SK-N-MC (cell line): ENCODE measurements at regions not wholly inside any gene's neighbourhood (a gene's known extent, or its start where the extent isn't known, plus 50 kb on each side); places are given as distances from the start of the nearest gene placed in this dataset.

Experiments
- EZH2 ChIP-seq: fragments of 200-600 bp; sonication (generic); IDR thresholded peaks from one replicate; pipeline ENCODE4 v1.6.1; 2017; ENCODE audit warnings: antibody characterized with exemption
- FOXP2 ChIP-seq: optimal IDR thresholded peaks from 2 replicates; pipeline ENCODE3; 2011; ENCODE audit warnings: mild to moderate bottlenecking, moderate library complexity; ENCODE audit not compliant: insufficient read depth; ENCODE audit errors: extremely low read length, control extremely low read depth
- POLR2AphosphoS5 ChIP-seq: IDR thresholded peaks from 2 replicates; pipeline ENCODE4 v1.6.1; 2012; ENCODE audit warnings: mild to moderate bottlenecking, low read depth, low read length, borderline replicate concordance

- TF ChIP-seq POLR2AphosphoS5 = no peak
- no peak for TF ChIP-seq EZH2
- no peak for TF ChIP-seq FOXP2
Observed at GRCh38 chr7:106177738-106178592, 65.9 kb upstream of the SYPL1 start.
